ENCODE measurements at regions not wholly inside any gene's neighbourhood (a gene's known extent, or its start where the extent isn't known, plus 50 kb on each side); places are given as distances from the start of the nearest gene placed in this dataset.

GRCh38 chr6:165880686-165881085 is 217.6 kb upstream of the PDE10A start (continued):
- TF ChIP-seq, protein P1, sequence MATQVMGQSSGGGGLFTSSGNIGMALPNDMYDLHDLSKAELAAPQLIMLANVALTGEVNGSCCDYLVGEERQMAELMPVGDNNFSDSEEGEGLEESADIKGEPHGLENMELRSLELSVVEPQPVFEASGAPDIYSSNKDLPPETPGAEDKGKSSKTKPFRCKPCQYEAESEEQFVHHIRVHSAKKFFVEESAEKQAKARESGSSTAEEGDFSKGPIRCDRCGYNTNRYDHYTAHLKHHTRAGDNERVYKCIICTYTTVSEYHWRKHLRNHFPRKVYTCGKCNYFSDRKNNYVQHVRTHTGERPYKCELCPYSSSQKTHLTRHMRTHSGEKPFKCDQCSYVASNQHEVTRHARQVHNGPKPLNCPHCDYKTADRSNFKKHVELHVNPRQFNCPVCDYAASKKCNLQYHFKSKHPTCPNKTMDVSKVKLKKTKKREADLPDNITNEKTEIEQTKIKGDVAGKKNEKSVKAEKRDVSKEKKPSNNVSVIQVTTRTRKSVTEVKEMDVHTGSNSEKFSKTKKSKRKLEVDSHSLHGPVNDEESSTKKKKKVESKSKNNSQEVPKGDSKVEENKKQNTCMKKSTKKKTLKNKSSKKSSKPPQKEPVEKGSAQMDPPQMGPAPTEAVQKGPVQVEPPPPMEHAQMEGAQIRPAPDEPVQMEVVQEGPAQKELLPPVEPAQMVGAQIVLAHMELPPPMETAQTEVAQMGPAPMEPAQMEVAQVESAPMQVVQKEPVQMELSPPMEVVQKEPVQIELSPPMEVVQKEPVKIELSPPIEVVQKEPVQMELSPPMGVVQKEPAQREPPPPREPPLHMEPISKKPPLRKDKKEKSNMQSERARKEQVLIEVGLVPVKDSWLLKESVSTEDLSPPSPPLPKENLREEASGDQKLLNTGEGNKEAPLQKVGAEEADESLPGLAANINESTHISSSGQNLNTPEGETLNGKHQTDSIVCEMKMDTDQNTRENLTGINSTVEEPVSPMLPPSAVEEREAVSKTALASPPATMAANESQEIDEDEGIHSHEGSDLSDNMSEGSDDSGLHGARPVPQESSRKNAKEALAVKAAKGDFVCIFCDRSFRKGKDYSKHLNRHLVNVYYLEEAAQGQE (IDR thresholded peaks at IDR 0.05; ENCODE audit: unreplicated experiment), result no peak
- TF ChIP-seq CREB1 (CRISPR knock-in tag; IDR thresholded peaks at IDR 0.05; ENCODE audit: low read depth), result no peak

- no peaks in the 10 kb centered on the region for H3K36me3 ChIP-seq (ENCODE audit: insufficient read depth)
- ATAC-seq (no peak), DNase-seq (ENCODE audit: low spot score) (no peak)
- H3K27me3 ChIP-seq (ENCODE audit: insufficient read depth), result no peaks in the 10 kb centered on the region
- TF ChIP-seq ZNF331 (CRISPR knock-in tag; IDR thresholded peaks at IDR 0.05; ENCODE audit: low read depth), result no peak
- TF ChIP-seq CREB1 (CRISPR knock-in tag; IDR thresholded peaks at IDR 0.05; ENCODE audit: low read depth), result no peak
- H2AFZ ChIP-seq, result no peak overlapping the region
- H3F3A ChIP-seq (replicated peaks; ENCODE audit: low read depth), result no peaks in the 10 kb centered on the region
- H3K4me1 Mint-ChIP-seq, result peaks cover 3% of the 10 kb centered on the region; the same call in 1 of the 3 replicates
- H3K4me3 ChIP-seq, result no peak overlapping the region
- H3K4me1 ChIP-seq (ENCODE audit: insufficient read depth), result no peaks in the 10 kb centered on the region
- no peak overlapping the region for H3K4me2 ChIP-seq
- peaks cover 4% of the 10 kb centered on the region; the same call in 2 of the 3 replicates for H3K9me3 Mint-ChIP-seq
- H3K9me2 ChIP-seq (ENCODE audit: insufficient read depth), result no peaks in the 10 kb centered on the region
- H3K27me3 Mint-ChIP-seq (ENCODE audit: insufficient read depth, low read depth, poor library complexity), result peaks cover 4% of the 10 kb centered on the region
- no peak overlapping the region for H3K4me3 Mint-ChIP-seq
- H4K20me1 ChIP-seq (replicated peaks; ENCODE audit: insufficient read depth), result no peaks in the 10 kb centered on the region
- no peaks in the 10 kb centered on the region for H3K79me2 ChIP-seq (replicated peaks; ENCODE audit: insufficient read depth)
- no peak overlapping the region for H3K27ac ChIP-seq (ENCODE audit: low read depth)
- no peak overlapping the region for H3K27ac Mint-ChIP-seq
- H3K36me3 Mint-ChIP-seq (ENCODE audit: low read depth), result peaks cover 3% of the 10 kb centered on the region; the same call in 1 of the 3 replicates
Measured at GRCh38 chr6:165877773-165878172, 214.7 kb upstream of the PDE10A start.

- no peaks in the 10 kb centered on the region for H3K9me2 ChIP-seq (ENCODE audit: insufficient read depth)
- Mint-ChIP-seq H3K36me3 (ENCODE audit: low read depth) (peaks cover 3% of the 10 kb centered on the region; the same call in 1 of the 3 replicates), H3K4me1 (peaks cover 3% of the 10 kb centered on the region; the same call in 1 of the 3 replicates), H3K9me3 (peaks cover 4% of the 10 kb centered on the region; the same call in 2 of the 3 replicates), H3K27me3 (ENCODE audit: insufficient read depth, low read depth, poor library complexity) (peaks cover 4% of the 10 kb centered on the region), H3K27ac (no peak overlapping the region), H3K4me3 (no peak overlapping the region)
- H4K20me1 ChIP-seq (replicated peaks; ENCODE audit: insufficient read depth), result no peaks in the 10 kb centered on the region
- no peak for DNase-seq (ENCODE audit: low spot score)
- H3K27me3 ChIP-seq (ENCODE audit: insufficient read depth), result no peaks in the 10 kb centered on the region
- no peak overlapping the region for H3K4me2 ChIP-seq
- H3K79me2 ChIP-seq (replicated peaks; ENCODE audit: insufficient read depth), result no peaks in the 10 kb centered on the region
- H3F3A ChIP-seq (replicated peaks; ENCODE audit: low read depth), result no peaks in the 10 kb centered on the region
- no peak for ATAC-seq
- no peak overlapping the region for H2AFZ ChIP-seq
- H3K4me1 ChIP-seq (ENCODE audit: insufficient read depth), result no peaks in the 10 kb centered on the region
- no peaks in the 10 kb centered on the region for H3K36me3 ChIP-seq (ENCODE audit: insufficient read depth)
- H3K27ac ChIP-seq (ENCODE audit: low read depth), result no peak overlapping the region
- H3K4me3 ChIP-seq, result no peak overlapping the region
- TF ChIP-seq EZH2 (IDR thresholded peaks at IDR 0.05; ENCODE audit: low read depth, unreplicated experiment) (no peak), STAT1 (IDR thresholded peaks at IDR 0.05; ENCODE audit: unreplicated experiment) (no peak), POLR2AphosphoS5 (IDR thresholded peaks at IDR 0.05; ENCODE audit: low read depth) (no peak), JUNB (IDR thresholded peaks at IDR 0.05; ENCODE audit: unreplicated experiment) (no peak), ZNF331 (CRISPR knock-in tag; IDR thresholded peaks at IDR 0.05; ENCODE audit: low read depth) (no peak), ZNF114 (CRISPR knock-in tag; IDR thresholded peaks at IDR 0.05) (no peak), CREB1 (CRISPR knock-in tag; IDR thresholded peaks at IDR 0.05; ENCODE audit: low read depth) (no peak), NANOG (IDR thresholded peaks at IDR 0.05; ENCODE audit: borderline replicate concordance) (no peak)
- TF ChIP-seq, protein P2, sequence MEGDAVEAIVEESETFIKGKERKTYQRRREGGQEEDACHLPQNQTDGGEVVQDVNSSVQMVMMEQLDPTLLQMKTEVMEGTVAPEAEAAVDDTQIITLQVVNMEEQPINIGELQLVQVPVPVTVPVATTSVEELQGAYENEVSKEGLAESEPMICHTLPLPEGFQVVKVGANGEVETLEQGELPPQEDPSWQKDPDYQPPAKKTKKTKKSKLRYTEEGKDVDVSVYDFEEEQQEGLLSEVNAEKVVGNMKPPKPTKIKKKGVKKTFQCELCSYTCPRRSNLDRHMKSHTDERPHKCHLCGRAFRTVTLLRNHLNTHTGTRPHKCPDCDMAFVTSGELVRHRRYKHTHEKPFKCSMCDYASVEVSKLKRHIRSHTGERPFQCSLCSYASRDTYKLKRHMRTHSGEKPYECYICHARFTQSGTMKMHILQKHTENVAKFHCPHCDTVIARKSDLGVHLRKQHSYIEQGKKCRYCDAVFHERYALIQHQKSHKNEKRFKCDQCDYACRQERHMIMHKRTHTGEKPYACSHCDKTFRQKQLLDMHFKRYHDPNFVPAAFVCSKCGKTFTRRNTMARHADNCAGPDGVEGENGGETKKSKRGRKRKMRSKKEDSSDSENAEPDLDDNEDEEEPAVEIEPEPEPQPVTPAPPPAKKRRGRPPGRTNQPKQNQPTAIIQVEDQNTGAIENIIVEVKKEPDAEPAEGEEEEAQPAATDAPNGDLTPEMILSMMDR (conservative IDR thresholded peaks at IDR 0.05; ENCODE audit: low read depth in 2 of 2), result no peak
Measured at GRCh38 chr6:165877192-165877591, 214.2 kb upstream of the PDE10A start.

Measured in GM23338 (cell line).